NCI-H748 (cell line): ENCODE measurements at regions not wholly inside any gene's neighbourhood (a gene's known extent, or its start where the extent isn't known, plus 50 kb on each side); places are given as distances from the start of the nearest gene placed in this dataset.
A peak's percentile ranks its signal among the peaks of the same experiment; 100 is the strongest.

Experiments
- DNase-seq: peaks from one replicate; lab custom pipeline; 2025; ENCODE audit not compliant: unreplicated experiment; lab: John Stamatoyannopoulos, UW

DNA sequence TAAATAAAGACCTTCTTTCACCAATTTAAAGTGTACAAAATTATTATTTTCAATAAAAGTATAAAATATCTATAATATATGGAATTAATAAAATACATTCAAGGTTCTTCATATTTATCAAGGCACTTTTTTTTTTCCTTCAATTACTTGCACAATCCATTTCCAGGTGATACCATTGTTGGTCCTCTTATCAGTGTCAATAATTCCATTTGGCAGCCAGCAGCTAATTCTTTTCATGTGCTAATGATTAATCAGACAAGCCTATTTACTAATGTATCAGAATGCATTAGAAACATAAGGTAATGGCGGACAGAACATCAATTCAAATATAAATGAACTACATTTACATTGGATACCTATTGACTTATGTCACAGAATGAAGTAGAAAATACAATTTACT is 622.2 kb downstream of the TOX3 start:
- DNase-seq = no peak

DNA sequence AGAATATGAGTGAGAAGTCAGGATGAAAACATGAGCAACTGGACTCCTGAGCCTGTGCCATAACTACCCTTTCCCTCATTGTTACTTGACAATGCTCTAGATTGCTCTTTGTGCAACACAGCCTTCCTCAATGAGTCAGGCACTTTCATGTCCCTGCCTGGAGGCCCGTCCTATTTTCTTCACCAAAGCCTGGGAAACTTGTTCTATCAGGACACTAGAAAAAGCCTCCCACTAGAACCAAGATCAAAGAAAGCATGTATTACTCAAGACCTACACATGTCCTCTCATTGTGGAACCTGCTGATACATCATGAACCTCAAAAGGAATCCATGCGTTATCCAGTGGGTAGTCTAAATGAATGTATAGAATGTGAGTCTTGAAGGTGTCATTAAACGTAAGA is 624.5 kb downstream of the TOX3 start:
- no peak for DNase-seq

DNA sequence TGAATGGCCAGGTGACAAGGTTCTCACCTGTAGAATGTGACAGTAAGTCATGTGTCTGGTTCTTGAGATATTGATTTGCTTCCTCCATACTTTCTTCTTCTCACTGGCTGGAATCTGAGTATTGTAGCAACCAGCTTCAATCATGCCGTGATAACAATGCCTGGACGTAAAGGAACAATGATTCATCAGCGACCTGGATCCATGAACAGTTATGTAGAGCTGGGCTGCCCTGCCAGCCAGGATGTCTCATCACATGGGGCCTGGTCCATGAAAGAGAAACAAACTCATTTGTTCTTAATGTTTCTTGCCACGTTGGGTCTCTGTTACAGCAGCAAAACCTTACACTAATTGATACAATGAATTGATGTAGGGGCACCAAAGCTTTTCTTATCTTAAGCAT is 627.2 kb downstream of the TOX3 start:
- no peak for DNase-seq

DNA sequence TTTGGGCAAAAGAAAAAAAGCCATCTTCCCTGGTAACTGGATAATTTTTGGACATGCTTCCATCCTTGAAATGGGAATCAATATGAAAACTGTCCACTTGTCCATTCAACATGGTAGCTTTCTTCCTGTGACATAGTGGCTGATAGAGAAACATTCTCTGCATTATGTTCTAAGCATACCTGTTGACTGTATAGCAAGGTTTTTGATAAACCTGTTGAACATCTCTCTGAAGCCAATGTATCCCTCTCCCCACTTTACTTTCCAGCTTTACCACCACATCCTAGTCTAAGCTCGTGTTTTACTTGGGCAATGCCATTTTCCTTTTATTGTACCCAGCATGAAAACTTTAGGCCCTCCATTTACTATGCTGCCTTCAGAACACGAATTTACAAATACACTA is 630.1 kb downstream of the TOX3 start:
- DNase-seq = no peak

DNA sequence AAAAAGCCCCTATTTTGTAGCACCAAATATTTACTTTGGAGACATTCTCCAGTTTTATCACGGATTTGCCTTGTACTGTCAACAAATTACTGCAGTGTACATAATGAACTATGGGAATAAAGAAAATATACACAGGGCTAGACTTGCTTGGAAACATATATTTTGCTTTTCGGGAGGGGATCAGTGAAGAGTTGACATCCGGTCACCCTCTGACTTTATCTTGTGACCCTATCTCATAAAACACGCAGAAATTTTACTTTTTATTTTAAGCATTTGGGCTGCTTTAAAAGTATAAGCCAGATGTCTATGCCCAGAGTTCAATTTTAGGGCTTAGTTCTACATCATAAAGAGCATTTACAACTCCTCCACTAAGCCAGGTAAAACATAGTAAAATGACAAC is 630.7 kb downstream of the TOX3 start:
- peak; percentile 73 for DNase-seq

DNA sequence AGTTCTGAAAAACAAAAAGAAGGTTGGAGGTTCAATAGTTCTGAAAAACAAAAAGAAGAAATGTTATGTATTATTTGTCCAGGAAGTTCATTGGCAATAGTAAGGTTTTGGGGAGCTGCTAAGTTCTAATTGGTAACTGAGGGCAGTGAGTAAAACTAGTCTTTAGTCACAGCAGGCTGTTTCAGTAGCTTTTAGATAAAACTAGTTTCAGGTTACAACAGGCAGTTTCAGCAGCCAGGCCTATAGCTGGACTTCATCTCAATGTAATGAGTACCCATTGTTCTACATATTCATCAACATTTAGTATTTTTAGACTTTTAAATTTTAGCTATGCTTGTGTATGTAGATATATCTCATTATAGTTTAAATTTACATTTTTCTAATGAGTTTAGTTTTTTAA is 639.3 kb downstream of the TOX3 start:
- DNase-seq = no peak

DNA sequence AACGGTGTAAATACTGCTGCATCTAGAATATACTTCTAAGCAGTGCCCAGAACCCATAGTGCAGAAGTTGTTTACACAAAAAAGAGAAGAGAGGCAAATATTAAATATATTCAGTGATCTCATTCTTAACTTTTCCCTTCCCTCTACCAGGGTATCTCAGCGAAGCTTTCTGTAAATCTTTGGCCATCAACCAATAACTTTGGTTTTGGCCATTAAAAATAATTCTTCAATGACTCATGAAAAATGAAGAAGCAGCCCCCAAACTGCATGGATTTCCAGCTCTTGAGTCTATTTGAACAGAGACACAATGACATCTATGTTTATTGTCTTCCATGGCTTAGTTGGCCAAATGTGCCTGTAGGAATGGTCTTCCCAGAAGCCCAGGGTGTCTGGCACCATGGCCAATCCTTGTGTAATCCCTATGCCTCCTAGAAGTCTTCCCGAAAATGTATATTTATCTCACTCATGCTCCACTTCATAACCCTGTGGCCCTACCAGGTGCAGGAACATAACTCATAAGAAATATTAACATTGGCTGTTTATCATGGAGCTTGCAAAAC is 646.6 kb downstream of the TOX3 start:
- DNase-seq = no peak

DNA sequence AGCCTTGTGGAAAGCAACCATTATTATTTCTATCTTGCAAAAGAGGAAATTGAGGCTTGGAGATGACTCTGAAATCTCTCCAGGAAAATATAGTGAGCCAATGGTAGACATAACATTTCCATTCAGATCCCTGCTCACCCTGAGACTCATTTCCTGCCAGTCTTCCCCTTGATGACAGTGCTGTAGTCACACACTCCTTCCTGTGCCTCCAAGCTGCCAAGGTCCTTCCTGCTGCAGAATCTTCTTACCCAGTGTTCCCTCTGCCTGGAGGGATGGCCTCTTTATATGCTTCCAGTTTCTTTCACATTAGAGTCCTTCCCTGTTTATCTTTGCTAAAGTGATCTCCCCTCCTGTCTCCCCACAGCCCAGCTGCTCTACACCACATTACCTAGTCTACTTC is 648.1 kb downstream of the TOX3 start:
- no peak for DNase-seq

DNA sequence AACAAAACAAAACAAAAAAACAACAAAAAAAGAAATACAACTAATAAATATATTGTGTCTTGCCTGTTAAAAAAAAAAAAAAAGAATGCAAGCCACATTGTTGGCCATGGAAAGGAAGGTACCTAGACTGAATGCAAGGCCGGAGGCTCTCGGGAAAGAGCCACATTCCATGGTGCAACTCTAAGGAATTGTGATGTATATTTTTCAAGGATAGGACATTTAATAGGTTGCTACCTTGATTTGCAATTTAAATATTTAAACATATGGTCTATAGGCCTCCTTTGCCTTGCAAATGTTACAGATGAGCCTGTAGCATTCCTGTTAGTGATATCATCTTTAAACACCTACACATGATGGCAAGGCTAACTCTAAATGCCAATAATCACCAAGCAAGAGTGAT is 650.9 kb downstream of the TOX3 start:
- no peak for DNase-seq

DNA sequence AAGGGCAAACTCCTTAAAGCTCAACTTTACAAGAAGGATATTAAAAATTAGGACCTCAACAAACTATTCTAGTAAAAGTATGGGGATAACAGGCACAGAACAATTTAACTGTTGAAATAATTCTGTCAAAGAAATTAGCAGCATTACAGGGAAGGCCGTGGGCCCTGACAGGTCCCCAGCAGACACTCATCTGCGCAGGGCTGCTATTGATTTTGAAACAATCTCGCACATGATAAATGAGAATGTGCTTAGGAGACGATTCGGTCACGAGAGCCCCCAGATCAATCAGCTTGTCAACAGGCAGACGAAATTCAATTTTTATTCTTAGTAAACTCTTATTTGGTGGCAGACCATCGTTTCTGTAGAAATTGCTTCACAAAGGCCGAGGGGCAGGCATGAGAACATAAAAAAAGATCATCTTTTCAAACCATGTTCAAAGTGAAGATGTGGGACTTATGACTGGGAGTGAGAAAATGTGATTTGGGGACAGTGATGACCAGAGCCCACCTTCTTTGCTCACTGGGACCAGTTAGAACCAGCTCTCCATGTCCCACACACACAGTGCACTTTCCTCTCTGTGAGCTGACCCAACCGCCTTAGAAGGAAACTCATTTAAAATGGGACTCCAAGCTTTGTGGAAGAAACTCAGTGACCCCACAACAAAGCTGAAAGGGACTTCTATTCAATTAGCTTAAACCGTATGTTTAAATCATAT is 654.5 kb downstream of the TOX3 start:
- no peak for DNase-seq

DNA sequence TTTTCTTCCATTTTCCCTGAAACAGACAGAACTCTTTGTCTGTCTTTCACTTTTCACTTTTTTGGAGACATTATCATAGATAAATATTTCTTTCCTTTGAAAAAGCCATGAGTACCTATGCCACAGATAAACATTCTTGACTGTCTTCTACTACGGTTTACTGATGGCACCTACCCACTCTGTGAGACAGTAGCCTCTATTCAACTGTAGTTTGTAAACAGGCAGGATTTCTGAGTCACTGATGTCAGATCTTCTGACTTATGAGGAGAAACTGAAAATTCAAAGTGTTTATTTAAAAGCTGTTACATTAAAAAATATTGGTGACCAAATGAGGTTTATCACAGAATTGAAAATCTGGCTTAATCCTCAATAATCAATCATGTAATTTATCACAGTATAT is 658.4 kb downstream of the TOX3 start:
- DNase-seq = no peak

DNA sequence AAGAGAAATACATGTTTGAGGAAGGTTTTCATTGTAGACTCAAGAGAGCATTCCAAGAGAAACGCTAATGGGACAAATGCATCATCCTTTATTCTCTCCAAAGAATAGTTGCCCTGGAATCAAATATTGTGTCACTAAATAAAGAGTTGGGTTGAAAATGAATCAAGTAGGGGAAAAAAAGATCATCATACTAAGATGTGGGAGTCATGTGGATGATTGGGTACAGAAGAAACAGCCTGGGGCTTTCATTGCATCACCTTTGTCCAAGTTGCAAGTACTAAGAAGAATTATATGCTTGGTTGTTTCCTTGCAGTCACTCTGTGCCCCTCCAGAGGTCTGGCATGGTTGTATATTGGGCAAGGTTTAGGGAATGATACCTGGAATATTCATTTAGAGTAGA is 658.9 kb downstream of the TOX3 start:
- DNase-seq = no peak

DNA sequence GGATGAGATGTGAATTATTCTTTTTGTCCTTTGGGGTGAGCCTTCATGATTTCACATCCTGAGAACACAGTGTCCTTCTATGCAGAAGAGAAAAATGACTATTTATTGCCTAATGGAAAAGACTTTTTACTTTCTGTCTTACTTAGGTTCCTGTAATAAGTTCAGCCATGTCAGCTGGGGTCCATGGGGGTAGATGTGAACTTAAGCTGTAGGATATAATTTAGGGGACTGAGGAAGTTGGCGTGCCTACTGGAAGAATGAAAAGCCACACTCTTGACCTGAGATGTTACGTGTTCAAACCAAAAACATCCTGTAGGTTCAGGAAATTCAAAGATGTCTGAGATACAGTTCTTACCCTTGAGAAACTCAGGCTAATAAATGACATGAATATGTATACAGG is 660.5 kb downstream of the TOX3 start:
- no peak for DNase-seq

DNA sequence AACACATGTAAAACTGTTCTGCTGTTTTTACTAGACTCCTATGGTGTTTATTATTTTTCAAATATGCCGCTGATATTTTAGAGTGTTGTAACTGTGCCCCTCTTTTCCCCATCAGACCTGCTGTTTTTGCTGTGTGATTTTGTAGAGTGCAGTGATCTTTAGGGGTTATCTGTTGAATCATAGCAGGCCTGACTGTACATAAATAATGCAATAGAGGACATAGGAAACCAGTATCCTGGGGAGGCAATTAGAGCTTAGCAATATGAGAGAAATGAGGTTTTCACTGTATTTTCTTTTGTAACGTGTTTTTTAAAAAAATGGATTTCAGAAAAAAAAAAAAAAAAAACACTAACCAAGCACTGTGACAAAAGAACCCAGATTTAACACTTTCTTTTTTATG is 662.2 kb downstream of the TOX3 start:
- no peak for DNase-seq

DNA sequence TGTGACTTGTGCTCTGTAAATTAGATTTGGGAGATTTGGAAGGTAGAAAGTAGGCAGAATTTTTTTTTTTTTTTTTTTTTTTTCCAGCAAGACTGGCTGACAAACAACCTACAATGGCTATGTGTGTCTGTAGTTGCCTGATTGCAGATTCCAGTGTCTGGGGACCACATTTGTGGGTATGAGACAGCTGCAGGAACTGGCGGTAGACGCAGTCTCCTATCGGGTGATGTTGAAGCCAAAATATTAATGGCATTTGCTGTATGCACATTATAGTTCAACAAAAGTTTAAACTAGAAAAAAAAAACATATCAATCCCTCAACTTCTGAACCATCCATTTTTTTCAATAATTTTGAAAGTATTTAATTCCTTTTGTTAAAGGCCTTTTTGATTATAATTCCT is 665.2 kb downstream of the TOX3 start:
- DNase-seq = no peak

DNA sequence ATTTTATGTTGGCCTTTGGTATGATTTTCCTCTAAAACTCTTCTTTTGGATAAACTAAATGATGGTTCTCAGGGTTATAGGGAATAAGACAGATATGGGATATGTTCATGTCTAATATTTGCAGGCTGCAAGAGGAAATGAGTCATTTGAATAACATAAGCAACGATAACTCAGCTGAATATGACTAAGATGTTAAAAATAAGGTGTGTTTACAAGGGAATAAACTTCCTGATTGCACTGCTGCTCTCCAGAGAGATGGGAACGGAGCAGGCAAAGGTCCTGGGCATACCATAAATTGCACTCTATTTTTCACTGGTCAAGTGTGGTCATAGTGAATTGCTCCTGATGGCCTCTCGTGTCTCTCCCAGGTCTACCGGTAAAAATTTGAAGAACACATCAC is 666.2 kb downstream of the TOX3 start:
- no peak for DNase-seq

DNA sequence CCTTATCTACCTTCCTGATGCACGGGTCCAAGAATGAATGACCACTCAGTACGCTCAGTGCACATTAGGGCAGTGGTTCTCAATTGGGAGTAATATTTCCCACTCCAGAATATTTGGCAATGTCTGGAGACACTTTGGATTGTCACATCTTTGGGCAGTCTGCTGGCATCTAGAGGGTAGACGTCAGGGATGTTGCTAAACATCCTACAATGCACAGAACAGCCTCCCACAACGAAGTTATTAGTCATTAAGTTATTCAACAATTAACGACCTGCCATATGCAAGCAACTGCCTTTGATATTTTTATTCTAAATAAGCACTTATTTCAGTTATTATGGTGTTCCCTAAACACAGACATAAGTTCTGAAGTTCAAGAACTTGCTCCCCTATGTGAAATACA is 669.3 kb downstream of the TOX3 start:
- DNase-seq = no peak

DNA sequence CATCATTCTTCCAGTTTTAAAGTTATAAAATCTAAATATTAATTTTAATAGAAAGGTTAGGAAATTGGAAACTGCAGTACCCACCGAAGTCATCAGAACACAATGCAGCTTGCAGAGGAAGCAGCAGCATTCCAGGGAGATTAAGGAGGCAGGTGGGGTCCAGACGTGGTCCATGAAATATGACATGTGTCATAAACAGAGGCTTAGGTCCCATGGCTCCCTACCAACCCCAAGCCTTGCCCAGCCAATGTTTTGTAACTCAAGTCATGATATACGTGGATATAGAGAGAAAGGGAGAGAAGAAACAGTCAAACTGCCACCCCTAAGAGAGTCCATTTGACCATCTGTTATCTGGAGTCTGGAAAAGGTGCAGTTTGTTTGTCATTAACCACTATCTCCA is 670.0 kb downstream of the TOX3 start:
- DNase-seq = no peak

DNA sequence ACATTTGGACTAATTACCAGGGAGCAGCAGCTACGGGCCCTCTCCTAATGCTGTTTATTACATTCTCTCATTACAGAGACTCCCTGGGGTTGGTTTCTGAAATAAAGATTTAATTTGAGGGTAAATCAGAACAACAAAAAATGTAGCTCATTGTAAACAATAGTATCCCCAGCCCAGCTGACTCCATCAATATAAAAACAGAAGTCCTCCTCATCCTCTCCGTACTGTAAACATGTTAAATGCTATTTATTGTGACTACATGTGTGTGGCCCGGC is 670.4 kb downstream of the TOX3 start:
- no peak for DNase-seq

DNA sequence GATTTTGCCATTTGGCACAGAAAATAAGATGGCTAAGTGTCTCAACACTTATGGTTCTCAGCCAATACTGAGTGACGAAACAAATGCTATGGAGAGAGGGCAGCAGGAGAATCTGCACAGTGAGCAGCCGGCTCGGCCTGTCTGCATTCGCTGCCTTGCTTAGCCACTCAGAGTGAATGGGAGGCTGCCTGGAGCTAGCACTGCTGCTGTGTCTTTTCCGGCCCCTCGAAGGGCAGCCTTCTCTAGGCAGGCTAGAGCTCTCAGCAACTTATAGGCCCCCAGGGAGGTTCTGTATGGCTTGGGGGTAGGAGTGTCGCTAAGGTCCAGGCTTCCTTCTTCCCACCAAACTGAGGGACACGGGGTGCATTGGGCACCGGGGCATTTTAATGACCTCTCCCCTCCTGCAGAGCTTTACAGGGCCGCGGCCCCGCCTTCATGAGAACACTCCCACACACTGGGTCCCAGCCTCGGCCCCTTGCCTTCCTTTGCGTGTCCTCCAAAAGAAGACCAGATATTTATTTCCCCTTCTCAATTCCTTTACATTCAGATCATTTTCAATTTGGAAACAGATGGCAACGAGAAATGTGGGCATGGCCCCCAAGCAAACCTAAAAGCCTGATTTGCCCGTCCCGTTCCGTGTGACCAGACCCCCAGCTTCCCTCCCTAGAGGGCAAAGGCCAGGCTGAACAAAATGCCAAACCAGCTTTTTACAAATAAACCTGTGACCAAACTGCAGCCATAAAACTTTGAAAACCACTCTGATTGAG is 670.9 kb downstream of the TOX3 start:
- no peak for DNase-seq

DNA sequence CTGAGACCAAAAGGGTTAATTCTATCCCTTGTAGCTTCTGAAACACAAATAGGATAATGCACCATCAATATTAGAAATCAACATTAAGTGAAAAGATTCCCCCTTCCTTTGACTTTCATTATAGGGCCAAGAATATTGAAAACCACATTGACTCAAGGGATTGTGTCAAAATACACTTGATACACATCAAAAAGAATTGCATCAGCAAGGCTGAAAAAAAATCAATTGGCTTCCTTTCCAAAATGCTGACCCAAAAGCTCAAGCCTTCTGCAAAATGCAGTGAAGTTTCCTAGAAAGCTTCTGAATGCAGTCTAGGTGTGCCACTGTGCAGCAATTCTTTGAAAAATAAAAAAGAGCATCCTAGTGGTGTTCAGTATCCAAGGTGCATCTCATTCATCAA is 674.4 kb downstream of the TOX3 start:
- DNase-seq = no peak

DNA sequence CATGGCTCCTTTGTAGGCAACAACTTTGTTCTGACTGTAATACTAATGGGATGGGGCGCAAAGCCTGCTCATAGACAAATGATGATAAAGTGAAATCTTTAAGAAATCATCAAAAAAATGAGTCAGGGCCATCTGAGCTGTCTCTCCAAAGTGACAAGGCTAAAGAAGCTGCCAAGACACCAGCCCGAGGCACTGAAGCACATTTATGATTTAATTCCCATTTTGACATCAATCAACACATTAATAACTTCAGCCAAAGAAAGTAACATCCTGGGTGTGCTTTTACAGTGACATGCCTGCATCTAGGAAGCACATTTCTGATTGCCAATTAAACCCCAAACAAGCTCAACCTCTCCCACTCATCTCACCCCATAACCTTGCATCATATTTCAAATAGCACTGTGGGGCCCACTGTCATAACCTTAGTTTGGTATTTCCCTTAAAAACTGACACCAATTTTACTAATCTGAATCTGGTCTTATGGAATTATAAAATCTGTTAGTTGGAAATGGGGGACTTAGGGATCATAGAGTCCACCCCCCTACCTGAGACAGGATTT is 676.6 kb downstream of the TOX3 start:
- DNase-seq = no peak

DNA sequence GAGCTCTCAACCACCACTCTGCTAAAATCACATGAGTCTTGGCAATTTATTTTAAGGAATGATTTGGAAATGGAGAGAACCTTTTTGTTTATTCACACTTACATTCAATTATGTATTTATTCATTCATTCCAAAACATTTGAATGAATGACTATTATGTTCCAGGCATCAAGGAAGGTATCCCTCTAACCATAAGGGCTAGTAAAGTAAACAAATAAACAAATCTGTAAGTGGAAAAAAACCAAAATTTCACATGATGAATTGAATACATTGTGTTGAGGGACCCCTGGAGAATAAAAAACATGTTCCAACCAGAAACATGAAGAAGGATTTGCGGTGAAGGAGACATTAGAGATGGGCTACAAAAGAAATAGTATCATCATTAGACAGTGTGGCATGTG is 677.8 kb downstream of the TOX3 start:
- no peak for DNase-seq
